ENCODE measurements at regions not wholly inside any gene's neighbourhood (a gene's known extent, or its start where the extent isn't known, plus 50 kb on each side); places are given as distances from the start of the nearest gene placed in this dataset.
A peak's percentile ranks its signal among the peaks of the same experiment; 100 is the strongest.
"Not testable (repeated sequence)": the region's sequence is repeated elsewhere in the genome, so short reads cannot be mapped to it uniquely, and the experiment has no call there.

DNA sequence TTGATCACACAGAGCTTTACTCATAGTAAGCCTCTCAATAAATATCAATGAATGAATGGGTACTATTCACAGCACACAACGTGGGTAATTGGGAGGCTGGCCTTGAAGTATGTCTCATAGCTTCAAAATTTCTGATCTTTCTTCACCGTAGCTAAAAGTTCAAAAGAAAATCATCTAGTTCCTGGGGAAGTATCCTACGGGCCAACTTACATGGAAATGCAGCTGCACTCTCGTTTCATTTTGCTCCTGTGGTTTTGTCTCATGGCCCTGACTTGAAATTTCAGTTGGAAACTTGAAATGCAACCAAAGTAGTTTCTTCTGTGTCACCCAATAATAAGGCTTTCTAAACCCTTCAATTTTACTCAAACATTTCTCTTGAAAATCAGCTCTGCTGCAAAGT lies 76.1 kb upstream of the CNIH3 start:
- no peak for DNase-seq

DNA sequence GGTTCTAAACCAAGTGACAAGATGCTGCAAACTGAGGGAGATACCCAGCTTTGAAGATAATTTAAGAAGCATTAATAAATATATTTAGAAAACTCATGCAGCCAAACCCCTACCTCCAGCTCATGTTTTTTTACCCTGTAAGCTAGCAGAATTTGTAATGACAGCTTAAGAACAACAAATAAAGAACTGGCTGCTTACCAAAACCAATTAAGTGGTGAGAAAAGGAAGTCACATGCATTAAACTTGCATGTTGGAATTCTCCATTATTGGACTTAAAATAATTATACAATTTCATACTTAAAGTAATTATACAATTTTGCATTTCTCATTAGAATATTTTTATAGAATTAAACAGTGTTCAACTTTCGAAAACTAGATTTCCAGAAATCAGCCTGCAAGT lies 75.6 kb upstream of the CNIH3 start:
- DNase-seq = no peak

DNA sequence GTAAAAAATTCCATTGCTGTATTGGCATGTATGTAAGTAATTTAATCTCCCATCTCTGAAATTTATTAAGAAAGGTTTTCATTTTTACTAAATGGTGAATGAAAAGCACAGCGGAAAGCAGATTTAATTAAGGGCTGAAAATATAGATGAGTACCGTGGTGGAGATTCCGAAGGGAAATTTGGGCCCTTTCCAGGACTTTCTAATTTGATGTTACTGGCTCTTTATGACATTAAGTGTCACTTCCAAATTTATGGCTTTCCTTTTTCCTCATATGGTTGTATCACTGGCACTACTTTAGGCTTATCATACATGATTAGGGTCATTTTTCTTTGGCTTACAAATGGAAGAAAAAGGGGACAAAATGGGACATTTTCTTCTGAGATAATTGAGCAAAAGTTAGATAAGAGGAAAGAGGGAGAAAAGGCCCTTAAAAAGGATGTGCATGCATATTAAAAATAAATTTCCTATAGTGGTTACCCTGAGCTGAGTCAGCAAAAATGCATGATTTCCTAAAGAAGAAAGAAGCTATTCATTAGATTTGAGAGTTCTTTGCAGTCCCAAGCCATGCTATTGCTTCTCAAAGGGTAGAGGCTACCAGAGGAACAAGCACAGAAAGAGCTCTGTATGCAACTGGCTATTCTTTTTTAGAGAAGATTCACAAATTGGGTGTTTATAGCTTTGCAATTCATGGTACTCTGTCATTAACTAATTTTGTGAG lies 74.9 kb upstream of the CNIH3 start:
- no peak for DNase-seq

DNA sequence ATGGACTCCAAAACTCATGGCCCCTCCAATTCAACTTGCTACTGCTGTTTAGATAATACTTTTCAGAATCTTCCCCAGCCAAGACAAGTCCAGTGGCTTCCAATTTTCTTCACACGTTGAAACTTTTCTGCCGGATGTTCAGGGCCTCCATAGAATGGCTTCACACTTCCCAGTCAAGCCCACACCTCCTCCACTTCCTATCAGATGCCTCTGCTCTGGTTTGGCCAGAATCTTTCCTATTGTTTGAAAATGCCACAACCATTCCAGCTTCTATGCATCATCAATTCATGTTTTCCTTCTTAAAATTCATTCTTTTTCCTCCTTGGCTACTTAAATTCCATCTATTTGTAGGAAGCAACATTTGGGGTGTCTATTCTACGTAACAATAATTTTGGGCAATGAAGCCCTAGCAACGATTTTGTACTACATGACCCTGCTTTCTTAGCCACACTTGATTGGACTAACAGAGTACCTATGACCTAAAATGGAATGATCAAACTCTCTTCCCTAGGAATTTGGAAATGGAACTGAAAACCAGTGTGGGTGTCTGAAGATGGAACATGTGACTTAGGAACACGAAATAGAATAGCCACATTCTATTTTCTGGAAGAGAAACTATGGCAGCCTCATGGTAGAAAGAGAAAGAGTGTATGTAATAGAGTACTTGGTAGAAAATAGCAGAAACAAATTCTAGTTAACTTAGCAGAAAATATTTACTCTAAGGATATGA lies 74.1 kb upstream of the CNIH3 start:
- no peak for DNase-seq

DNA sequence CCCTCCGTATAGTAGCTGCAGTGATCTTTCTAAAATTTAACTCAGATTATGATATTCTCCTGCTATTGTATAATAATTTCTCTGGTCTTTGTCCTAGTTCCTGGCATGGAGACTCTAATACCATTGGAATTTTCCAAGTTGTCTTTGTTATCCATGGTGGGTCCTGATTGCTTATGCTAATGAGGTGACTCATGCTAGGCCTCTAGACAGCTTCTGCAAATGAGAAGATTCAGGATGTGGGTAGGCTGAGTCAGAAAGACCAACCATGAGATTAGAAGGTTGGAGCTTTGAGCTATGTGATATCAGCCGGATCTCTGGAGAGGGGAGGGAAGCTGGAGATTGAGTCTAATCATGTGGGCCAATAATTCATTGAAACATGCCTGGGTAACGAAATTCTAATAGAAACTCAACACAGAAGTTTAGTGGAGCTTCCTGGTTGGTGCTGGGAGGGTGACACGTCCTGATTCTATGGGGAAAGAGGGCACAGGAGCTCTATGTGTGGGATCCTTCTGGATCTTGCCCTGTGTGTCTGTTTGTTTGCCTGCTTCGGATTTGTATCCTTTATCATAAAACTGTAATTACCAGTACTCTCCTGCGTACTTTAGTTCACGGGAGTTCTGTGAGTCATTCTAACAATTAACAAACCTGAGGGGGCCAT lies 73.2 kb upstream of the CNIH3 start:
- DNase-seq = peak; percentile 70

DNA sequence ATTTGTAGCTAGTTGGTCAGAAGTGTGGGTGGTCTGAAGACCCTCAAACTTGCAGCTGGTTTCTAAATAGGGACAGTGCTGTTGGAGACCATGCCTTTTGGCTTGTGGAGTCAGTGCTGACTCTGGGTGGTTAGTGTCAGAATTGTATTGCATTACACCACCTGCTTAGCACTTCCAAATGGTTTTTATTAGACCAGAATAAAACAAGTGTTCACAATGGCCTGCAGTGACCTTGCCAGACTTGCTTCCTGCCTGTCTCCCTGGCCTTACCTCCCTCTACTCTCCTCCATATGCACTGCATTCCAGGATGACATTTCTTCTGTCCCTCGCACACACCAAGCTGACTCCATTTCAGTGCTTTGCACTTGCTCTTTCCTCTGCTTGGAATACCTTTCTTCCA lies 72.7 kb upstream of the CNIH3 start:
- DNase-seq = no peak

DNA sequence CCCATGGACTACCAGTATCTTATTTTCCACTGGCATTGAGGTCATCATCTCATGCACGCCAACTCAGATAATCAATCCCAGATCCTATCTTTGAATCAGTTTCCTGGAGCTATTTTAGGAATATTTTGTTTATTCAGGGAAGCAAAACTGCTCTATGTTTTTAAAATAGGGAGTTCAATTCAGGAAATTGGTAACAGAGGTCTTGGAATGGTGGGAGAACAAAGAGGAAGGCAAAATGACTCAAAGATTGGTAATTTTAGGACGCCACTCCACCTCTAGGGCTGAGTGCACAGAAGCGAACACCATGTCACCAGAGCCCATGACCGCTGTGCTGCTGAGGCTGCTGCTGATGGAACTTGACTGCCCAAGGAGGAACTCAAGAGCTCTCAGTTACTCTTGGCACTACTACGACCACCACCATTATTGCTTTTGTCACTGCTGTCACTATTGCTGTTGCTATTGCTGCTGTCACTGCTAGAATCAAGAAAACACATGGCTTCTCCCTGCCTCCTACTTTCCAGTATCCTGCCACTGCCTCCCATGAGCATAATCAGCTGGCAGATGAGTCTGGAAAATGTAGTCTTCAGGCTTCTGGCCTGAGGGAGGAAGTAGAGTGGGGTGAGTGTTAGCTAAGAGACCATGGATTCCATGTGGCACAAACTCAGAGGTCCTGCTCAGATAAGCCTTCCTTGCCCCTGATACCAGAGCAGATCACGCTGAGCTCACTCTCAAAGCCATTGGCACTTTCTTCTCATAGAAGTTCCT lies 71.6 kb upstream of the CNIH3 start:
- DNase-seq = no peak

DNA sequence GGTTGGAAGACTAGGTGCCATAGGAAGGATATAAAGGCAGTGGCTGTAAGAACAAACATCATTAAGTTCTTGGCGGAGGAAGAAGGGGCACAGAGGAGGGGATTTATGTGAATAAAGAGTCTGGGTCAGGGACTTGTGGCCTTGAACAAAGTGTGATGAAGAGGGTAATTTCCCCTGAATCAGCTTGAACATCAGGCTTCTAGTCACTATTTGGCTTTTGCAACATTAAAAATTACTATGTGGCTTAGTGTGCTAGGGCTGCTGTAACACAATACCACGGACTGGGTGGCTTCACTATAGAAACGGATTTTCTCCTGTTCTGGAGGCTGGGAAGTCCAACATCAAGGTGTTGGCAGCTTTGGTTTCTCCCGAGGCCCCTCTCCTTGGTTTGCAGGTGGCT lies 70.5 kb upstream of the CNIH3 start:
- DNase-seq = no peak

DNA sequence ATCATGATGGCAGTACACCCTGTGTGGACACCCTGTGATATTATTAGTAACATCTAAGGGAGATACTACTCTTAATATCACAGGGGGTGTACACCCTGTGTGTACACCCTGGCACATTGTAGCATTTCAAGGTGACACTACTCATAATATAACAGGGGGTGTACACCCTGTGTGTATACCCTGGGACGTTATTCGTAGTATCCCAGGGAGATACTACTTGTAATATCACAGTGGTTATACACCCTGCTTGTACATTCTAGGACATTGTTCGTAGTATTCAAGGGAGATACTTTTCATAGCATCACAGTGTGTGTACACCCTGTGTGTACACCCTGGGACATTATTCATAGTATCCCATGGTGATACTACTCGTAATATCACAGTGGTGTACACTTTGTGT lies 67.4 kb upstream of the CNIH3 start:
- no peak for DNase-seq

DNA sequence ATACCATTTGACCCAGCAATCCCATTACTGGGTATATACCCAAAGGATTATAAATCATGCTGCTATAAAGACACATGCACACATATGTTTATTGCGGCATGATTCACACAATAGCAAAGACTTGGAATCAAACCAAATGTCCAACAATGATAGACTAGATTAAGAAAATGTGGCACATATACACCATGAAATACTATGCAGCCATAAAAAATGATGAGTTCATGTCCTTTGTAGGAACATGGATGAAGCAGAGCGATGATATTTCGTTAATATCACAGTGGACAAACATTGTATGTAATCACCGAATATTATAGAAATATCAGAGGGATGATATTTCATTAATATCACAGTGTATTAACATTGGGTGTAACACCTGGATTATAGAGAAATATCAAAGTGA lies 64.9 kb upstream of the CNIH3 start:
- not testable (repeated sequence) for DNase-seq

DNA sequence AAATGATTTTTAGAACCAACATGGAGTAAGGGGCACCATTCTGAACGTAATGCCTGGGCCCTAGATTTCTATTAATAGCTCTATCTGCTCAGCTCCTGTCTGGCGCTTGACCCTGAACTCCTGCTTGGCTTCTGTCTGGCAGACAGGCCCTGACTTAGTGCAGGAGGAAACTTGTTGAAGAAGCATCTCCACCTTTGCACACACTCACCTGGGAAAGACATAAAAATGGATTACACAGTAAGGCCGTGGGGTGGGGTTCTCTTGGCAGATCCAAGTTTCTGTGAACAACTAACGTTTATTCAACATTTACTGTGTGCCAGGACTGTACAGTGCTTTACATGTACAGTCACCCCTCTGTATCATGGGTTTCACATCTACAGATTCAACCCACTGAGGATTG lies 62.1 kb upstream of the CNIH3 start:
- DNase-seq = no peak

DNA sequence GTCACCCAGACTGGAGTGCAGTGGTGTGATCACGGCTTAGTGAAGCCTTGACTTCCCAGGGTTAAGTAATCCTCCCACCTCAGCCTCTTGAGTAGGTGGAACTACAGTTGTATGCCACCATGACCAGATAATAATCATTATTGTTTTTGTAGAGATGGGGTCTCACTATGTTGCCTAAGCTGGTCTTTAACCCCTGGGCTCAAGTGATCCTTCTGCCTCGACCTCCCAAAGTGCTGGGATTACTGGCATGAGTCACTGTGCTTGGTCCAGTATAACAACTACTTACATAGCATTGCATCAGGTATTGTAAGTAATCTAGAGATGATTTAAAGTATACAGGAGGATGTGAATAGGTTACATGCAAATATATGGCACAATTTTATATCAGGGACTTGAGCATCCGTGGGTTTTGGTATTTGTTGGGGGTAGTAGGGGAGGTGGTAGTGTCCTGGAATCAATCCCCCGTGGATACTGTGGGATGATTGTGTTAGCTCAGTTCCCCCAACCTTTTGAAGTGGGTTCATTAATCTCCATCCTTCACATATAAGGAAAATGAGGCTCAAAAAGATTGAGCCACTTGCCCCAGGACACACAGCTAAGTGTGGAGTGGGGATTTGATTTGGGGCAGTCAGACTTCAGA lies 61.4 kb upstream of the CNIH3 start:
- no peak for DNase-seq

DNA sequence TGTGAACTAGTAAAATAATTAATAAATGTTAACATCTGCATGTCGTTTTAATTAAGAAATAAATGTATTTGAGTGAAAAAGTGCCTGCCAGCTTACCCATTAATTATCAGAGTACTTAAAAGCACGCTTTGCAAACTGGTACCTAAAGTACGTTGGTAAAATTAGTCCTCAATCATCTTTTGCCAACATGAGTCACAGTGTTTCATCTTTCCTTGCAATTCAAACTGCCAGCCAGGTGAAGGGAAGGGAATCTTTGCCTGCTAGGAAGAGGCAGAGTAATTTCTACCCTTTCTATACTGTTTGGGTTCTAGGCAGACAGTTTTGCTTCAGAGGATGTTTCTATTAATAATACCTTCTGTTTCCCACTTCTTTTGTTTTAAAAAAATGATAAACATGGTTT lies 57.2 kb upstream of the CNIH3 start:
- DNase-seq = no peak

DNA sequence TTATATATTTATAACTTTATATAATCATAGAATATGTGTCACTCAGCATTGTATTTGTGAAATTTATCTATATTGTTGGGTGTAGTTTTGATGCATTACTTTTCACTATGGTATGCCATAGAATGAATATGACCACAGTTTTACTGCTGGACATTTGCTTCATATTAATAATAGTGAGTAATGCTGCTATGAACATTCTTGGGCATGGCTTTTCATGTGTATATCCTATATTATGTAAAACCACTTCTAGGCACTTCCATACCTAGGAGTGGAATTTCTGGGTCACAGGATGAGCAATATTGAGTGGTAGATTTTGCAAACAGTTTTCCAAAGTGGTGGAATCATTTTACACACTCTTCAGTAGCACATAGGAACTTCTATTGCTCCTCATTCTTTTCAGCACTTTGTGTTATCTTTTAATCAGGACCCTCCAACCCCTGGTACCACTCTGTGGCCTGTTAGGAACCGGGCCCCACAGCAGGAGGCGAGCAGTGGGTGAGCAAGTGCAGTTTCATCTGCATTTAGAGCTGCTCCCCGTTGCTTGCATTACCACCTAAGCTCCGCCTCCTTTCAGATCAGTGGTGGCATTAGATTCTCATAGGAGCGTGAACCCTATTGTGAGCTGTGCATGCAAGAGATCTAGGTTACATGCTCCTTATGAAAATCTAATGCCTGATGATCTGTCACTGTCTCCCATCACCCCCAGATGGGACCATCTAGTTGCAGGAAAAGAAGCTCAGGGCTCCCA lies 56.0 kb upstream of the CNIH3 start:
- DNase-seq = no peak

DNA sequence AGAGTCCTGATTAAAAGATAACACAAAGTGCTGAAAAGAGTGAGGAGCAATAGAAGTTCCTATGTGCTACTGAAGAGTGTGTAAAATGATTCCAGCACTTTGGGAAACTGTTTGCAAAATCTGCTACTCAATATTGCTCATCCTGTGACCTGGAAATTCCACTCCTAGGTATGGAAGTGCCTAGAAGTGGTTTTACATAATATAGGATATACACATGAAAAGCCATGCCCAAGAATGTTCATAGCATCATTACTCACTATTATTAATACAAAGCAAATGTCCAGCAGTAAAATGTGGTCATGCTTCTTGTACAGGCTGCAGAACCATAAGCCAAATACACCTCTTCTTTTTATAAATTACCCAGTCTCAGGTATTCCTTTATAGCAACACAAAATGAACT lies 53.2 kb upstream of the CNIH3 start:
- DNase-seq = not testable (repeated sequence)

DNA sequence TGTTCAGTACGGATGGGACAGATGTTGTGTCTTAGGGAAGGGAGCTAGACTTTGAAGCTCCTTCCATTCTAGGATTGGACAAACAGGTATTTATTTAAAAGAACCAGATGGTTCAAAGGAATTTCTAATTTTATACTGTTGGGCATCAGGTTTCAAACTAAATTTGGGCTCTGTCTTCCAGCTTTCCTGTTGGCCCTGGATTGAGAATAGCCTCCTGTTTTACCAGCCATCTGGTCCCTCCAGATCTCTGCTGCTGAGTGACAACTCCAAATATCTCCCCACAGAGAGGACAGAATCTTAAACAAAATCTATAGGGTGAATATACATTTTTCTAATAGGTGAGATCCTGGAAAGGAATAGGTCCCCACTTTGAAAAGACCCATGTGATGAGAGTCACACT lies 52.5 kb upstream of the CNIH3 start:
- no peak for DNase-seq

DNA sequence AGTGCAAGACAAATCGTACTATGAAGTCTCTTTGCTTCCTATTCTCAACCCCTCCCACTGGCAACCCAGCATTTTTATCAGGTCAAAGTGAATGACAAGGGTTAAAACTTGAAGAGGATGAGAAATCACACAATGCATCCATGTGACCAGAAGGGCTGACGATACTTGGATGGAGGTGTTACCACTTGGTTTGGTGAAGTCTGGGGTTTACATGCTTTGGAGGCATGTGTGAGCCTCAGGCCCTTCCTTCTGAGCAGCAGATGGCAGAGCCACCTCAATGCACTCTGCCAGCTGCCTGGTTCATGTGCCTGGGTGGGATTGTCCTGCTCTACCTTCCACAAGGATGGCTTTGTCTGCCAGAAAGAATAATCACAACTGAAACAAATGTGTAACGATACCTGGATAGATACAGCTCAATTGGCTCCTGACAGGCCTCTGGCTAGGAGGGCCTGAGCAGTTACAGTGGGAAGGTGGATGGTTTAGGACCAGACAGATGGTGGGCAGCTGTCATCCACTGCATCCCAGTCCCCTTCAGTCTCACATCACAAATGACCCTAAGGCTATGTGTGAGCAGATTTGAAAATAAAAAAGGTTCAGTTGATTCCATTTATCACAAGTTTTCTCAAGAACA lies 51.5 kb upstream of the CNIH3 start:
- no peak for DNase-seq

DNA sequence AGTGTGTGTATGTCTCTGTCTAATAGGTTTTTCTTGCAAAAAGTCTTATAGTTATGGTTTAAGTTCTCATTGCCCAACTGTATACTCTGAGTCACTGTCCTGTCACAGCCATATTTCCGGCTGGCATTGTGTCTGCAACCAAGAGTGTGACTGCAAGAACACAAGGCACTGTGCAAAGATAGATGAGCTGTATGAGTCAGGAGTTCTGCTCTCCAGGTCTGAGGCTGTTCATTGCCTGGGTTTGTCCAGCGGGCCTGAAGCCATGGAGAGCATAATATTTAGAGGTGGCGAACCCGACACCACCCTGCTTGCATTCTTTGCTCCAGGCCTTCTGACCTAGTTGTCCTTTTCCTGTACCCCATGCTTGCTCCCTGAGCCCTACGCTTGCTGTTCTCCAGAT lies 50.9 kb upstream of the CNIH3 start:
- no peak for DNase-seq

DNA sequence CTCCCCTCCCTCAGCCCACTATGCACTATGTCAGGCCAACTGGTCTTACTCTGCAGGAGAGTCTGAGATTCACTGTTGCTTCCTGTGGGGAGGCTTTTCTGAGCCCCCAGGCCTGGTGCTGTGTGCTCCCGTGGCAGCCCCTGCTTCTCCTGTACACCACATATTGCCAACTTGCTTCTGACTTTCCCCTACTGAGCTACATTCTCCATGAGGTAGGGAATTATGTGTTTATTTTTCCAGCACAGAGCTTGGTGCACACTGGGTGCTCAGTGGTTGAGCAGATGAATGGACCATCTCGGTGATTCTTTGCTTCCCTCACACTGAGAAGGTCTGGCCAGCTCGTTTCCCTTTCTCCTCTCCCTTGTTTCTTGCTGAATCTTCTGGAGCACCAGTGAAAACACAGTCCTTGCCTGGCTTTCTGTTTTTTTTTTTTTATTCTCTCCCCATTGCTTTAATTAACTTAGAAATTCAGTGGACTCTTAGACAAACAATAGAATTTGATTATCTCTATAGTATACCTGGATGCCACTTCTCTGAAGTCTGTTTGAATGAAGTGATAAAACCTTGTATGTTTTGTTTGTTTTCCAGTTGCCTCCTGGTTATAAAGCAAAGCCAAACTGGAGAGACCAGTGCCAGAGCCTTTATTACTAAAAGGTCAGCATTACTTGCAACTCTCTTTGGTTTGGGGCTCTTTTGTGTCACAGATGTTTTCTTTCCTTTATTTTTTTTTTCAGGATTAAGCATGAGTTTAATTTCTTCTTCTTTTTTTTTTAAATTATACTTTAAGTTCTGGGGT lies 50.3 kb upstream of the CNIH3 start:
- DNase-seq = no peak

Data from hematopoietic multipotent progenitor cell treated with erythropoietin and hydrocortisone succinate and interleukin-3 and kit ligand, for 6 days (in vitro differentiated cells).